IPS-20b (cell line): ENCODE measurements at regions not wholly inside any gene's neighbourhood (a gene's known extent, or its start where the extent isn't known, plus 50 kb on each side); places are given as distances from the start of the nearest gene placed in this dataset.
"Not testable (repeated sequence)": the region's sequence is repeated elsewhere in the genome, so short reads cannot be mapped to it uniquely, and the experiment has no call there.

Experiments
- H3K27ac ChIP-seq: one replicate; pipeline ENCODE4 v1.5.1; 2013; ENCODE audit warnings: low read length
- H3K27me3 ChIP-seq: 2 replicates; pipeline ENCODE4 v1.6.1; 2013; ENCODE audit warnings: mild to moderate bottlenecking, low read length, inconsistent platforms; ENCODE audit not compliant: insufficient read depth
- H3K36me3 ChIP-seq: 2 replicates; pipeline ENCODE4 v1.6.1; 2013; ENCODE audit warnings: low read depth, mild to moderate bottlenecking, inconsistent platforms, low read length, moderate library complexity; ENCODE audit not compliant: insufficient read depth
- H3K4me1 ChIP-seq: 2 replicates; pipeline ENCODE4 v1.6.1; 2013; ENCODE audit warnings: mild to moderate bottlenecking, control low read depth, inconsistent platforms, low read length, moderate library complexity; ENCODE audit not compliant: insufficient read depth
- H3K4me3 ChIP-seq: 2 replicates; pipeline ENCODE4 v1.5.1; 2013; ENCODE audit warnings: mild to moderate bottlenecking, low read length, inconsistent platforms
- H3K9ac ChIP-seq: 2 replicates; pipeline ENCODE4 v1.6.1; 2013; ENCODE audit warnings: low read depth, mild to moderate bottlenecking, inconsistent platforms, low read length, moderate library complexity
- H3K9me3 ChIP-seq: 2 replicates; pipeline ENCODE4 v1.6.1; 2013; ENCODE audit warnings: mild to moderate bottlenecking, low read depth, low read length, inconsistent platforms; ENCODE audit not compliant: insufficient read depth

GRCh38 chr12:25615119-25615518 lies 62.0 kb upstream of the LMNTD1 start:
- Histone ChIP-seq H3K36me3 (no peaks in the 10 kb centered on the region), H3K4me3 (no peak overlapping the region), H3K27me3 (no peaks in the 10 kb centered on the region), H3K4me1 (no peaks in the 10 kb centered on the region), H3K9ac (no peak overlapping the region), H3K9me3 (no peaks in the 10 kb centered on the region), H3K27ac (no peak overlapping the region)

- no peaks in the 10 kb centered on the region for H3K9me3 ChIP-seq
- no peak overlapping the region for H3K4me3 ChIP-seq
- H3K36me3 ChIP-seq: no peaks in the 10 kb centered on the region
- no peaks in the 10 kb centered on the region for H3K4me1 ChIP-seq
- no peaks in the 10 kb centered on the region for H3K27me3 ChIP-seq
- H3K27ac ChIP-seq: no peak overlapping the region
- no peak overlapping the region for H3K9ac ChIP-seq
Measured at GRCh38 chr12:25616286-25616685, 63.2 kb upstream of the LMNTD1 start.

- H3K27ac ChIP-seq: no peak overlapping the region
- no peak overlapping the region for H3K9ac ChIP-seq
- no peak overlapping the region for H3K4me3 ChIP-seq
- H3K36me3 ChIP-seq: no peaks in the 10 kb centered on the region
- H3K27me3 ChIP-seq: no peaks in the 10 kb centered on the region
- H3K4me1 ChIP-seq: no peaks in the 10 kb centered on the region
- no peaks in the 10 kb centered on the region for H3K9me3 ChIP-seq
Measured at GRCh38 chr12:25617991-25618390, 64.9 kb upstream of the LMNTD1 start.

- Histone ChIP-seq H3K27ac (no peak overlapping the region), H3K27me3 (no peaks in the 10 kb centered on the region), H3K36me3 (no peaks in the 10 kb centered on the region)
Measured at GRCh38 chr12:25623816-25624215, 70.7 kb upstream of the LMNTD1 start.

GRCh38 chr12:25625146-25625545 lies 72.1 kb upstream of the LMNTD1 start:
- Histone ChIP-seq H3K36me3 (no peaks in the 10 kb centered on the region), H3K27ac (no peak overlapping the region), H3K9me3 (no peaks in the 10 kb centered on the region), H3K27me3 (no peaks in the 10 kb centered on the region), H3K4me3 (no peak overlapping the region), H3K9ac (no peak overlapping the region), H3K4me1 (no peaks in the 10 kb centered on the region)

More at GRCh38 chr12:25623816-25624215, 70.7 kb upstream of the LMNTD1 start:
- H3K9ac ChIP-seq: no peak overlapping the region
- H3K9me3 ChIP-seq: no peaks in the 10 kb centered on the region
- no peaks in the 10 kb centered on the region for H3K4me1 ChIP-seq
- H3K4me3 ChIP-seq: no peak overlapping the region

- Histone ChIP-seq H3K9me3 (no peaks in the 10 kb centered on the region), H3K27me3 (no peaks in the 10 kb centered on the region), H3K27ac (no peak overlapping the region), H3K4me3 (no peak overlapping the region), H3K36me3 (no peaks in the 10 kb centered on the region), H3K4me1 (no peaks in the 10 kb centered on the region), H3K9ac (no peak overlapping the region)
Measured at GRCh38 chr12:25629341-25629740, 76.3 kb upstream of the LMNTD1 start.

GRCh38 chr12:25630735-25631515 lies 77.8 kb upstream of the LMNTD1 start:
- not testable (repeated sequence) for H3K36me3 ChIP-seq, H3K27me3 ChIP-seq, H3K9me3 ChIP-seq, H3K9ac ChIP-seq, H3K4me3 ChIP-seq, H3K4me1 ChIP-seq, H3K27ac ChIP-seq

GRCh38 chr12:25633149-25633548 lies 80.1 kb upstream of the LMNTD1 start:
- H3K4me1 ChIP-seq, H3K27ac ChIP-seq, H3K9me3 ChIP-seq, H3K36me3 ChIP-seq, H3K27me3 ChIP-seq, H3K4me3 ChIP-seq, H3K9ac ChIP-seq: not testable (repeated sequence)

GRCh38 chr12:25637752-25638151 lies 84.7 kb upstream of the LMNTD1 start:
- Histone ChIP-seq H3K36me3 (no peaks in the 10 kb centered on the region), H3K4me3 (no peak overlapping the region), H3K9me3 (no peaks in the 10 kb centered on the region), H3K27me3 (no peaks in the 10 kb centered on the region), H3K27ac (no peak overlapping the region), H3K9ac (no peak overlapping the region), H3K4me1 (no peaks in the 10 kb centered on the region)

GRCh38 chr12:25639406-25639805 lies 86.3 kb upstream of the LMNTD1 start:
- Histone ChIP-seq H3K4me3 (no peak overlapping the region), H3K4me1 (no peaks in the 10 kb centered on the region), H3K36me3 (no peaks in the 10 kb centered on the region), H3K27ac (no peak overlapping the region), H3K9me3 (no peaks in the 10 kb centered on the region), H3K27me3 (no peaks in the 10 kb centered on the region), H3K9ac (no peak overlapping the region)

GRCh38 chr12:25644979-25645378 lies 91.9 kb upstream of the LMNTD1 start:
- Histone ChIP-seq H3K4me3 (no peak overlapping the region), H3K9me3 (no peaks in the 10 kb centered on the region)

GRCh38 chr12:25645427-25645826 lies 92.3 kb upstream of the LMNTD1 start:
- no peaks in the 10 kb centered on the region for H3K9me3 ChIP-seq
- H3K27me3 ChIP-seq: no peaks in the 10 kb centered on the region
- no peak overlapping the region for H3K4me3 ChIP-seq
- H3K36me3 ChIP-seq: no peaks in the 10 kb centered on the region
- H3K4me1 ChIP-seq: peaks cover 8% of the 10 kb centered on the region
- no peak overlapping the region for H3K9ac ChIP-seq
- no peak overlapping the region for H3K27ac ChIP-seq

More at GRCh38 chr12:25644979-25645378, 91.9 kb upstream of the LMNTD1 start:
- Histone ChIP-seq H3K9ac (no peak overlapping the region), H3K27ac (no peak overlapping the region), H3K36me3 (no peaks in the 10 kb centered on the region), H3K4me1 (peaks cover 8% of the 10 kb centered on the region), H3K27me3 (no peaks in the 10 kb centered on the region)
